EL (cell line): ENCODE measurements at regions not wholly inside any gene's neighbourhood (a gene's known extent, or its start where the extent isn't known, plus 50 kb on each side); places are given as distances from the start of the nearest gene placed in this dataset.

Source experiments
- DNase-seq: peaks from one replicate; pipeline ENCODE4 v3.0.0-alpha.2; 2016

- no peak for DNase-seq
Measured at GRCh38 chr6:121499666-121500065, 64.2 kb downstream of the GJA1 start.

- peak; percentile 21 for DNase-seq
Measured at GRCh38 chr6:121503589-121503991, 68.1 kb downstream of the GJA1 start.

- peak; percentile 74 for DNase-seq
Measured at GRCh38 chr6:121504227-121504626, 68.8 kb downstream of the GJA1 start.

GRCh38 chr6:121505284-121505683 lies 69.8 kb downstream of the GJA1 start:
- DNase-seq: no peak

GRCh38 chr6:121506761-121507754 lies 71.6 kb downstream of the GJA1 start:
- DNase-seq: no peak

GRCh38 chr6:121510568-121511177 lies 75.2 kb downstream of the GJA1 start:
- DNase-seq: no peak

GRCh38 chr6:121515630-121516265 lies 80.3 kb downstream of the GJA1 start:
- DNase-seq: no peak

GRCh38 chr6:121516331-121516730 lies 80.9 kb downstream of the GJA1 start:
- DNase-seq: peak; percentile 35

- DNase-seq: peak; percentile 93
Measured at GRCh38 chr6:121520337-121521163, 85.1 kb downstream of the GJA1 start.

- DNase-seq: peak; percentile 70
Measured at GRCh38 chr6:121521164-121521555, 85.7 kb downstream of the GJA1 start.

- DNase-seq: peak; percentile 96
Measured at GRCh38 chr6:121522265-121522664, 86.8 kb downstream of the GJA1 start.

- peak; percentile 50 for DNase-seq
Measured at GRCh38 chr6:121522771-121523386, 87.4 kb downstream of the GJA1 start.

- DNase-seq: no peak
Measured at GRCh38 chr6:121523628-121524027, 88.2 kb downstream of the GJA1 start.

GRCh38 chr6:121526282-121526681 lies 90.8 kb downstream of the GJA1 start:
- DNase-seq: no peak

- no peak for DNase-seq
Measured at GRCh38 chr6:121531658-121532169, 96.3 kb downstream of the GJA1 start.

- no peak for DNase-seq
Measured at GRCh38 chr6:121533321-121533841, 97.9 kb downstream of the GJA1 start.

- DNase-seq: no peak
Measured at GRCh38 chr6:121535777-121536176, 100.3 kb downstream of the GJA1 start.

GRCh38 chr6:121536345-121536744 lies 100.9 kb downstream of the GJA1 start:
- DNase-seq: no peak

GRCh38 chr6:121539439-121539838 lies 104.0 kb downstream of the GJA1 start:
- no peak for DNase-seq

- no peak for DNase-seq
Measured at GRCh38 chr6:121540210-121540609, 104.8 kb downstream of the GJA1 start.

GRCh38 chr6:121544691-121545090 lies 109.2 kb downstream of the GJA1 start:
- peak; percentile 16 for DNase-seq

- no peak for DNase-seq
Measured at GRCh38 chr6:121548131-121548530, 112.7 kb downstream of the GJA1 start.
